NCI-H510A (cell line): ENCODE measurements at regions not wholly inside any gene's neighbourhood (a gene's known extent, or its start where the extent isn't known, plus 50 kb on each side); places are given as distances from the start of the nearest gene placed in this dataset.
"Not testable (repeated sequence)": the region's sequence is repeated elsewhere in the genome, so short reads cannot be mapped to it uniquely, and the experiment has no call there.

Source experiments
- DNase-seq: peaks from one replicate; lab custom pipeline; 2025; lab: John Stamatoyannopoulos, UW

DNA sequence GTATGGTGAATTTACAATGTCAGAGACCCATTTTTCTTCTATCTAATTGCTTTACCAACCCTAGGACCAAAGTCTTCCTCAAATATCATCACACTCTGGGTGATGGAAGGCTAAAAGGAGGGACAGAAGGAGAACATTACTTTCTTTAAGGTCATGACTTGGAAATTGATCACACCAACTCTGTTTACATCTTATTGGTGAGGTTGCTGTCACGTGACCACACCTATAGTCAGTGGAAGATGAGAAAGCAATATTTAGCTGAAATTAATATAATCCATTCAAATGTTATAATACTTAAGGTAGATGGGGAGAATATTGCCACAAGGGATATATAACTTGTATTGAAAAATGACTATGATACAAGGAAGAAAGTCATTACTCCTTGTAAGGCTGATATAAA lies 183.6 kb upstream of the SMIM30 start:
- DNase-seq, result no peak

DNA sequence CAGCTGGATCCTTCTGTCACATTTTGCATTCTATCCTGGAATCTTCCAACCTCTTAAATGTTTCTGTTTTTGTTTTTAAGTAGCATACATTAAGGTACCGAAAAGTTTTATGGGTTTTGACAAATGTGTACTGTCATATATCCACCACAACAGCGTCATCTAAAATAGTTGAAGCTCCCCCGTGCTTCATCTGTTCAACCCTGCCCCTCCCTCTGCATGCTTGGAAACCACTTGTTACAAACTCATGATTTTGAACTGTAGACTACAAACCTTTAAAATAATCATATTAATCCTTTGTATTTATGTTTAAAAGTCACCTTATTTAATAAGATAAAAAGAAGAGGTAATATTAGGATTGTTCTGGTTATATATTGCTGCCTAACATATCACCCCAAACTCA lies 182.8 kb upstream of the SMIM30 start:
- no peak for DNase-seq

DNA sequence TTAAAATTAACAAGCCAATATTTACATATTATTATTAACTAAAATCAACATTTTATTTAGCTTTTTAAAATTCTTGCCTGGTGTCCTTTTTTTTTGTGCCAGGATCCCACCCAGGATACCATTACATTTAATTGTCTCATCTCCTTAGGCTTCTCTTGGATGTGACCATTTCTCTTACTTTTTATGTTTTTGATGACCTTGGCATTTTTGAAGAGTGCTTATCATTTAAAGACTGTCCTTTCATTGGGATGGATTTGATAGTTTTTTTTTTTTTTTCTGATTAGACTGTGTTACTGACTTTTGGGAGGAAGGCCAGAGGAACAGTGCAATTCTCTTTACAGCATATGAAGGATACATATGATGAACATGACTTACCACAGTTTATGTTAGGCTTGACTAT lies 181.4 kb upstream of the SMIM30 start:
- DNase-seq, result no peak

DNA sequence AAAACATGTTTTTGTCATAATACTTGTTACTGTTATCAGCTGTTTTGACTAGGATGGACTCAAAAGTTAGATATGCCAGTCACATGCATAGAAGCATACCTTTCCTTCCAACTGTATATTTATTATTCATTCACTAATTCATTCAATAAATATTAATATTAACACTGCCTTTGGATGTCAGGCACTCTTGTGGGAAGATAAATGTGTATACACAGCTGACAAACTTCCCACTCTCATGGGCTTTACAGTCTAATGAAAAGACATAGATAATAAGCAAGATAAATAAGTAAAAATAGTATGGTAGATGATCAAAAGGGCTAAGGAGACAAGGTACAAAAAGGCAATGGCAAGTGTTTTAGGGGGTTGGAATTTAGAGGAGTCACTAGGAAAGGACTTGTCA lies 180.1 kb upstream of the SMIM30 start:
- DNase-seq, result no peak

DNA sequence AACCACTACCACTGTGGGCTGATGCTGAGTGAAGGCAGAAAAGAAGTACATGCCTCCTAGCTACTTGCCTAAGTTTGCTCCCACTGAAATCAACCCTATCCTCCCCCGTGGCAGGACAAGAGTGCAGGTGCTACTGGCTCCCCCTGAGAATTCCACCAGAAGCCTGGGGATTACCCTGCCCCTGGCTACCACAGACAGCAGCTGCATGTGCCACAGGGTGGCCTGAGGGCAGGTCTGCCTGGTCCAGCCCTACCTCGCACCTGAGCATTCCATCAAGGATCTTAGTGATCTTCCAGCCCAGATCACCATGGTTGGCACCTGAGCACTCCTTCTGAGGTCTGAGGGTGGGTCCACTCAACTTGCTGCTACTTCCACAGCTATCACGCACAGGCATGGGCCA lies 176.4 kb upstream of the SMIM30 start:
- DNase-seq, result no peak

DNA sequence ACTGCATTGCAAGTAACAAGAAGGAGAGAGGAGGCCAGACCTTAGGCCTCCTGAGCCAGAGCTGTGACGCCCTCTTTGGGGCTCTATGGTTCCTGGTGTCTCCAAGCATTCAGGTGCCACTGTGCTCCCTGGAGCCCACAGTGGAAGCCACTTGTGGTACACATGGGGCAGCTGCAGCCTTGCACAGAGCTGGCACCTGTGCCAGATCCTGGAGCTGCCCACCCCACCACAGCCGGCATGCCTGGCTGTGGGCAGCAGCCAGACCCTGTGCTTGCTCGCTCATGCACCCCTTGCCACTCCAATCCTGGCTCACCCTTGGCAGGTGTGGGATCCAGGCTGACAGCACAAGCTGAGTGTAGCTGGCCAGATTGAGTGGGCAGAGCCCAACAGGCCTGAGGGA lies 173.8 kb upstream of the SMIM30 start:
- no peak for DNase-seq

DNA sequence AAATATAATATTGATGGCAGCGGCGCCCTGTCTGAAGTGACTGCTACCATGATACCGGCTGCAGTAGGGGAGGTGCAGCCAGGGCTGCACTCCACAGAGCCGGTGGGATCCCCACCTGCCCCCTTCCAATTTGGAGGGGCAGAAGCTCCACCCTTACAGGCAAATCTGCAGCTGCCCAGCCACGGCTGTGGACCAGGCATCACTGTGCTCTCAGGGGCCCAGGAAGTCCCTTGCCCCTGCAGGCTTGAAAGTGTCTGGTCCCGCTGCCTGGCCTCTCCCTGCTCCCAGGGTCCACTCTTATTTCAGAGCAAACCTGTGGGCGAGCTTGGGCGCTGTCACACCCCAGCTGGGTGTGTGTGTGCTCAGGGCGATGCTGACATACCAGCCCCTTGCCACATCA lies 172.7 kb upstream of the SMIM30 start:
- no peak for DNase-seq

DNA sequence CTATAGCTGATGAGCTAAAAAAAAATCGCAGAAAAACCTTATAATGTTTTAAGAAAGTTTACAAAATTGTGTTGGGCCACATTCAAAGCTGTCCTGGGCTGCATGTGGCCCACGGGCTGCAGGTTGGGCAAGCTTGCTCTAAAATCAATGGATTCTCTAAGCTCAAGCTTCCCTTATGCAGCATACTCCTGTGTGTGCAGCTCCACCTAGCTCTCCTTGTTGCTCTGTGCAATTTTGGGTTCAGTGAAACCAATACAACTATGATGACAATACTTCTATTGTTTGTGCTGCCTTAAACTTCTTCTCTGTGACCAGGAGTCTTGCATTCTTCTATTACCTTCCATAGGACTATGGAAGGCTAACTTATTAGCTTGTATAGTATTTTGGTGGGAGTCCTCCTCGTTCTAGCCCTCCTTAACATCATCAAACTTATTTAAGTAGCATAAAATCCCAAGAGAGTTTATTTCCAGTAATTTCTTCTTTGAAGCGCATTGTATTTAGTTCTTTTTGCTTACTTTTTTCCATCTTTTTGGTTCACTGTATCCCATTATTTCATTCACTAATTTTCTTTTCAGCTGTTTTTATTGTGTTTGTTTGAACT lies 170.9 kb upstream of the SMIM30 start:
- DNase-seq, result no peak

DNA sequence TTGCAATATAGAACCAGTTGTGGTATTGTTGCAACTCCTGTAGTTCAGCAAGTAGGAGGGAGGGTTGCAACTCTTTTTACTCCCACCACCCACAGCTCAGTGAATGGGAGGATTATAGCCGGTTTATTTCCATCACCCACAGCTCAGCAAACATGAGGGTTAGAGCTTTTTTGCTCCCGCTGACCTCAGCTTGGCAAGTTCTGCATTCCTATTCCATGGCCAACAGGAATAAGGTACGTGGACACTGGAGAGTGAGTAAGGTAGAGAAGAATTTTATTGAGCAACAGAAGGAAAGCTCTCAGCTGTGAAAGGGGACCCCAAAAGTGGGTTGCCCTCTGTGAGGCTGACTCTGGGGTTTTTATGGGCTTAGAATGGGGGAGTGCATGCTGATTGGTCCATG lies 167.1 kb upstream of the SMIM30 start:
- DNase-seq, result no peak

DNA sequence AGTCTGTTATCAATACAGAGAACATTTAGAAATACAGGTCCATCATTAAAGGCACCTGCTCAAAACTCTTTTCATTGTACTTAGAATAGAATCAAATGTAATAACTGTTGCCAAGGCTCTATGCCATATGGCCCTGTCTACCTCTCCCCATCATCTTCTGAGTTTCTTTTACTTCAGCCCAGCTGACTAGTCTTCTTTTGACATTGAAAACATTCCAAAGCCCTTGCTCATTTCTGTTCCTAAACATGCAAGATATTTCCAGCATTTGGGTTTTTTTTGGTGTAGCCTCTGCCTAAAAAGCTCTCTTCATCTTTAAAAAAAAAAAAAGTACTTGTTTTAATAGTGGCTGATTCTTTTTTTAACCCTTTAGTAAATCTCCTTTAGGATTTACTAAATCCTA lies 165.5 kb upstream of the SMIM30 start:
- no peak for DNase-seq

DNA sequence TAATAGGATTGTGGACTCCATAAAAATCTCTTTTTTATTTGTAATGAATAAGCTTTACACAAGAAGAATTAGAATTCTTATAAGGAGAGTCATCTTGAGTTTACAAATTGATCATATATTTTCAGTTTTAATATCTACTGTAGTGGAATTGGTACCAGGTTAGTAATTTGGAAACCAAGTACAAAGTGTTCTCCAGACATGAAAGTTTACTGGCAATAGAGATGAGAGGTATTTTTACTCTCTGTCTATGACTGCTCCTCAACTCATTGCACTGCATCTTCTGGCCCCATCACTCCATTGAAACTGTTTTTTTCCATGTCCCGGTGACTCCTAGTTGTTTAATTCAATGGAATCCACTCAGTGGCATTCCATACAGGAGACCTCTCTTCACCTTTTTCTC lies 164.5 kb upstream of the SMIM30 start:
- no peak for DNase-seq

DNA sequence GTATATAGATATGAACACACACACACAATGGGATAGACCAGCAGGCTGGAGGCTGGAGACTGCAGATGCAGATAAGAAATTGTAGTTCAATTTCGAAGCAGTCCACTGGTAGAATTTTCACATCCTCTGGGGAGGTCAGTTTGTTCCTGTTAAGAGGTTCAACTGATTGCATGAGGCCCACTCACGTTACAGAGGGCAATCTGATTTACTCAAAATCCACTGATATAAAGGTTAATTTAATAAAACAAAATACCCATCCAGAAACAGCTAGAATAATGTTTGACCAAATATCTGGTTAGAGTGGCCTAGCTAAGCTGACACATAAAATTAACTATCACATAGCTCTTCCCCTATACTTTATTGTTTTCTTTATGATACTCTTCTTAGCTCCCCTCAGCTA lies 162.9 kb upstream of the SMIM30 start:
- DNase-seq, result no peak

DNA sequence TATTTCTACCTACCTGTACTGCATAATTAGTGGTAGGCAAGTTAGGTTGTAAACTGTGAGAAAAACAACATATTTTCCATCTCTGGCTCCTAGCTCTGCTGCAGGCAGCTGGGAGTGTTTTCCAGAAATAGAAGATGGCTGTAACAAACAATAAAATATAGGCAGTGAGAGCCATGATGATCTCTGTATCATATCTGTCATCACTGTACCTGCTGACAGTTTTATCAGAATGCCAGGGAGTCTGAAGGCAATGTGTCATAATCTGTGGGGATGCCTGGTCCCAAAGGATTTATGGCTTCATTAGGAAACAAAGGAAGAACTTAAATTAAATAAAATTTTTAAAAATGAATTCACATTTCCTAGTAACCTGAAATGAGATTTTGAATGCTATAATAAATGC lies 160.9 kb upstream of the SMIM30 start:
- no peak for DNase-seq

DNA sequence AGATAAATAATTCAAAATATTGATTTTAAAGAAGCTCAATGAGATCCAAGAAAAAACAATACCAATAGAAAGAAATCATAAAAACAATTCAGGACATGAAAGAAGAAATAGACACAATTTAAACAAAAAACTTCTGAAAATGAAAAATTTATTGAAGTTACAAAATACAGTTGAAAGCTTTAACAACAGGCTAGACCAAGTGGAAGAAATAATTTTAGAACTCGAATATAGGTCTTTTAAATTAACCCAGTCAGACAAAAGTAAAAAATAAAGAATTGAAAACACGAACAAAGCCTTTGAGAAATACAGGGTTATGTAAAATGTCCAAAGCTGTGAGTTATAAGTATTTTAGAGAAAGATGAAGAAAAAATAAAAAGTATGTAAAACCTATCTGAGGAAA lies 152.4 kb upstream of the SMIM30 start:
- no peak for DNase-seq

DNA sequence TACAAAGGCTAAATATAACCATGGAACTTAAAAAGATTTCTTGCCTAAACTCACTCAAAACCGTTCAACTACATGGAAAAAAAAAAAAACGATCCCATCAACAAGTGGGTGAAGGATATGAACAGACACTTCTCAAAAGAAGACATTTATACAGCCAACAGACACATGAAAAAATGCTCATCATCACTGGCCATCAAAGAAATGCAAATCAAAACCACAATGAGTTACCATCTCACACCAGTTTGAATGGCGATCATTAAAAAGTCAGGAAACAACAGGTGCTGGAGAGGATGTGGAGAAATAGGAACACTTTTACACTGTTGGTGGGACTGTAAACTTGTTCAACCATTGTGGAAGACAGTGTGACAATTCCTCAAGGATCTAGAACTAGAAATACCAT lies 151.2 kb upstream of the SMIM30 start:
- DNase-seq, result not testable (repeated sequence)

DNA sequence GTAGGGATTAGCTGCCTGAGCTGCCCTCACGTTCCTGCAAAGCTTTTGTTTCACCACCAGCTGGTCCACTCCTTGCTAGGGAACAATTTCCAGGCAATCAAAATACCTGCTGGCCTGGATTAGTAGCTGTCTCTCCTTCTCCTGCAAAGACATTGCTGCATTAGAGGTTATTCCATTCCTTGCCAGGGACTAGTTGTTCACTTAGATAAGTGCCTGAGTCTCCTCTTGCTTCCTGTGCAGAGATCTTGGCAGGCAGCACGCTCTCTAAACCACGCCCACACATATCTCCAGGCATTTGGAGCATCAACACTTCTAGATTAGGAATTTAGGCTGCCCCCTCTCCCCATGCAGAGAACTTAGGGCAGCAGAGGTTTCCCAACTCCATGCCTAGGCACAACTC lies 150.4 kb upstream of the SMIM30 start:
- no peak for DNase-seq

DNA sequence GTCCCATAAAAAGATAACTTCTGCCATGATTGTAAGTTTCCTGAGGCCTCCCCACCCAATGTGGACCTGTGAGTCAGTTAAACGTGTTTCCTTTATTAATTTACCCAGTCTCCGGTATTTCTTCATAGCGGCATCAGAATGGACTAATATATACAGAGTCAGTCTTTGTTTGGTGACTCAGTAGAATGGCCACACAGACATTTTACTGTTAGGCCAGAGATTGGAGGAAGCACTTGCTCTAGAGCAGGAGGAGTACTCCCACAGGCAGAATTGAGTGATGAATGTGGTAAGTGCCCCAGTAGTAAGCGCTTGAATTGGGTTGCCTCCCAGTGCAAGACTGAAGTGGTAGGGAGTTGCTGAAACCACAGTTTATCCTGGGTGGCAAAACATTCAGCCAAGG lies 149.5 kb upstream of the SMIM30 start:
- no peak for DNase-seq

DNA sequence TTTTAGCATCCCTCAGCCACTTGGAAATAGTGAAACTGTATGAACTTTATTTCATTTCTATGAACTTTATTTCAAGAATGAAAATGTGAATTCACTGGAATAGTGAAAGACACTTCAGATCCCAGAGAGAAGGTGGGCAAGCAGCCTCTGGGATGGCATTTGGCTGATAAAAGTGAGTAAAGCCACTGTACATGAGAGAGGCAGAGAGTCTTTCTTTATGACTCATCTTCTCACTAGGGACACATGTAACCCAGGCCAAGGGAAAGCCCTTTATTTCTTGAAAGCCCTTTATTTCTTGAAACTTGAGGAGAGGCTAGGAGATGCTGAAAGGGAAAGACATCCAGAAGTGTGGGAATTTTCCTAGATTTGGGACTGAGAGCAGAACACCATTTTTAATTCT lies 148.9 kb upstream of the SMIM30 start:
- DNase-seq, result no peak

DNA sequence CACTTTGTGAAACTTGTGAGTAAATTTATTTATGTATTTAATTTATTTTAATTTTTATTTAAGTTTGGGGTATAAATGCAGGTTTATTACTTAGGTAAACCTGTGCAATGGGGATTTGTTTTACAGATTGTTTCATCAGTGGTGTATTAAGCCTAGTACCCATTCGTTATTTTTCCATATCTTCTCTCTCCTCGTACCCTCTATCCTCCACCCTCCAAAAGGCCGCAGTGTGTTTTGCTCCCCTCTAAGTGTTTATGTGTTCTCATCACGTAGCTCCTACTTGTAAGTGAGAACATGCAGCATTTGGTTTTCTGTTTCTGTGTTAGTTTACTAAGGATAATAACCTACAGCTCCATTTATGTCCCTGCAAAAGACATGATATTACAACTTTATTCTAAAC lies 145.4 kb upstream of the SMIM30 start:
- no peak for DNase-seq

DNA sequence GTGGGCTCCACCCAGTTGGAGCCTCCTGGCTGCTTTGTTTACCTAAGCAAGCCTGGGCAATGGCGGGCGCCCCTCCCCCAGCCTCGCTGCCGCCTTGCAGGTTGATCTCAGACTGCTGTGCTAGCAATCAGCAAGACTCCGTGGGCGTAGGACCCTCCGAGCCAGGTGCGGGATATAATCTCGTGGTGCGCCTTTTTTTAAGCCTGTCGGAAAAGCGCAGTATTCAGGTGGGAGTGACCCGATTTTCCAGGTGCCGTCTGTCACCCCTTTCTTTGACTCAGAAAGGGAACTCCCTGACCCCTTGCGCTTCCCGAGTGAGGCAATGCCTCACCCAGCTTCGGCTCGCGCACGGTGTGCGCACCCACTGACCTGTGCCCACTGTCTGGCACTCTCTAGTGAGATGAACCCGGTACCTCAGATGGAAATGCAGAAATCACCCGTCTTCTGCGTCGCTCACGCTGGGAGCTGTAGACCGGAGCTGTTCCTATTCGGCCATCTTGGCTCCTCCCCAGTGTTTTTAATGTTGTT lies 144.9 kb upstream of the SMIM30 start:
- DNase-seq, result not testable (repeated sequence)

DNA sequence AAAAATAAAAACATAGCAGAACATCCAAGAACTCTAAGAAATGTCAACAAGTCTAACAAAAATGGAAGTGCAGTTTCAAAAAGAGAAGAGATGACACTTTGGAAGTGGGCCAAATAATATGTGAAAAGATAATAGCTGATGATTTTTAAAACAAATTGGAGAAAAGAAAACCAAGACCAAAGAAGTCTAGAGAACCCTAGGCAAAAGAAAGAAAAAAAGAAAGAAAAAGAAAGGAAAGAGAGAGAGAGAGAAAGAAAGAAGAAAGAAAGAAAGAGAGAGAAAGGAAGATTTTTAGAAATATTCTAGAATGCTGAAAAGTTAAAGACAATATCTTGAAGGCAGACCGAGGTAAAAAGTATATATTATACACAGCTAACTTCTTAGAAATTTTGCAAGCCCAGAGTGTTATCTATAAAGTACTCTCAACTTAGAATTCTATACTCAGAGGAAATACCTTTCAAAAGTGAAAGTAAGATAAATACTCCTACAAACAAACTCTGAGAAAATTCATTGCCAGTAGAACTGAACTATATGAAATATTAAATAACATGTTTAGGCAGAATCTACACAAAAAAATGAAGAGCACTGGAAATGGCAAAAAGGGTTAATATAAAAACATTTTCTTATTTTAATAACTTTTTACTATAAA lies 138.7 kb upstream of the SMIM30 start:
- no peak for DNase-seq

DNA sequence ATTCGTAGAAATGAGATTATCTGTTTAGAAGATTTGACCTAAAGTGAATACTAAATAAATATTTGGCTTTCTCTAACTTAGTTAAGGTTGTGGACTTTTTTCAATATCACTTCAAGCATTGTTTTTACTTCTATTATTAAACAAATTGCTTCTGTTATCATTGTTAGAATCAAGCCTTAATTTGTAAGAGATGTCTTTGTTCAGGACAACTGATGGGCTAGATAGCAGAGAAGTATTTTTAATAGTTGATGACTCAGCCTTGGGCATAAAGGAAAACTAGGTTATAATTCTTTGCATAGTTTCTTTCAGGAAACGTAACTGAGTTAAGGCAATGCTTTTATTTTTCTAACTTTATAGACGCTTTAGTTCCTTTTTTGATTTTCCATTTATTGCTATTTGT lies 128.8 kb upstream of the SMIM30 start:
- DNase-seq, result no peak

DNA sequence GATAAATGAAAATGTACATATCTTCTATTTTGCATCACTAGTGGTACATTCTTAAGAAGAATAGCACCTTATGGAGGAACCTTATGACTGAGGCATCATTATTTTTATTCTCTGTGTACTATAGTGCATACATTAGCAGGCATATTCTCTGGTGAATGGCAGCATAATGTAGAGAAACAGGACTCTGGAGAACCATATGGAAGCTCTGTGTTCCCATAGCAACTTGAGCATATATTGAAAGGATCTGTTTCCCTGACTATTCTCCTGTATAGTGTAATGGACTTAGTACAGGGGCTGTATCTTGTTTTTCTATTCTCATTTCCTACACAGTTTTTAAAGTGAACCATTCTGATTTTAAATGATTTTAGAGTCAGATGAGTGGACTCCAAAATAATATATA lies 128.4 kb upstream of the SMIM30 start:
- DNase-seq, result no peak

DNA sequence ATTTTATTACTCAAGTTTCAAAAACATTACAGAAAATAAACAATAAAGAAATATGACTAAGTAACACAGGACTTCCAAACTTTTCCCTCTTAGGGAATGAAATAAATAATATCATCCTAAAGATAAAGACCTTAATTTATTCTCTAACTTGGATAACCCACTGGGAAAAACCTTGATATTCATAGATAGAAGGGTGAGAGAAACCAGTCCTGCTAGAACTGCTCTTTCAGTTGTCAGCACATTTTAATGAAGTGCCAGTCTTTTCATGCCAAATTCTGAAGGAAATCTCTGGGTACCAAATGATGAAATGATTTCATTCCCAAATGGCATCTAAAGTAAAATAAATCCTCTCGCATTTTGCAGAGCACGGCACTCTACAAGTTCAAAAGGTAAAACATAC lies 114.5 kb upstream of the SMIM30 start:
- DNase-seq, result no peak
